ENCODE measurements at regions not wholly inside any gene's neighbourhood (a gene's known extent, or its start where the extent isn't known, plus 50 kb on each side); places are given as distances from the start of the nearest gene placed in this dataset.

DNA sequence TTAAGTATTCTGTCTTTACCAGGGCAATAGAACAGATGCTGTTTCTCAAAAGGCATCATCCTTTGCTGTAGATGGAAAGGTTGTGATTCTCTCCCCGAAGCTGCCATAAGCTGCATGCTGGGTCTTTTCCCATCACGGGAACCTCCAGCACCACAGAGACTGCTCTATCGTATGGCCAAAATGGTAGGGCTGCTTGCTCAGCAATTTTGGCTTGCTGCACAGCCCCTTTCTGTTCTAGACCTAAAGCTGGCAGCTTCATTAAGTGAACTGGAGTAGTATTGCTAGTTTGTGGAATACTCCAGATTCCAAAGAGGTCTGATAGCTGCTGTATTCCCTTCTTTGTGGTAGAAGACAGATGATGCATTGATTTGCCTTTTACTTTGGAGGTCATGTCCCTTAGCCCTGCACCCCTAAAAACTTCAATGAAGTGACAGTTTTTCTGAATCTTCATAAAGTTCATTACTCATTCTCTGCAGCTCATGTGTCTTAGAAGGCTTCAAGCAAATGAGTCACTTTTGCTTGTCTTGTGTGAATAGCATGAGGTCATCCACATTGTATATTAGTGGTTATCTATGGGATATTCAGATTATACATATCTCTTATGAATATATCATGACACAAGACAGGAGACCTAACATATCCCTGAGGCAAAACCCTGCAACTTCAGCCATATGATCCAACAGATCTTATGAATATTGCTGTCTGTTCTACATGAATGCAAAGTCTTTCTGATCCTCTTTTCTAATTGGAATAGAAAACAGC, 245.3 kb downstream of the FAM76B start:
- Histone ChIP-seq H2AK5ac (ENCODE audit: low read depth, low read length) (no peak overlapping the region), H4K91ac (replicated peaks; ENCODE audit: insufficient read length, low read length) (no peak overlapping the region), H3K4me3 (ENCODE audit: extremely low read depth in 1 of 4, insufficient read depth in 2 of 4, low read depth in 3 of 4, low read length in 4 of 4) (no peak overlapping the region), H2AFZ (ENCODE audit: low read length) (no peak overlapping the region), H4K20me1 (replicated peaks in 1 of 2; ENCODE audit: control insufficient read depth in 1 of 2, insufficient read depth in 2 of 2, low read length in 2 of 2) (no peaks in the 10 kb centered on the region), H2BK15ac (ENCODE audit: low read length) (no peak overlapping the region), H2BK5ac (ENCODE audit: low read depth, low read length) (no peak overlapping the region), H3K4me1 (replicated peaks in 1 of 4; ENCODE audit: control insufficient read depth in 3 of 4, insufficient read depth in 4 of 4, low read length in 3 of 4) (no peaks in the 10 kb centered on the region), H3K79me1 (ENCODE audit: low read depth, low read length) (no peaks in the 10 kb centered on the region), H3K23ac (ENCODE audit: insufficient read length) (no peak overlapping the region), H4K5ac (ENCODE audit: insufficient read length, low read depth, low read length) (no peak overlapping the region), H3K27ac (ENCODE audit: low read depth, low read length) (no peak overlapping the region), H3K4me2 (ENCODE audit: insufficient read depth in 1 of 2, low read depth in 2 of 2, low read length in 2 of 2) (no peak overlapping the region), H3K4ac (replicated peaks; ENCODE audit: insufficient read length, low read depth, low read length) (no peak overlapping the region), H3K23me2 (ENCODE audit: low read depth, low read length) (no peaks in the 10 kb centered on the region), H3K9me3 (ENCODE audit: insufficient read depth in 2 of 2, low read depth in 1 of 2, low read length in 1 of 2) (no peaks in the 10 kb centered on the region), H3K27me3 (replicated peaks in 1 of 4; ENCODE audit: control insufficient read depth in 3 of 4, extremely low read depth in 1 of 4, insufficient read depth in 3 of 4, low read length in 3 of 4) (no peaks in the 10 kb centered on the region), H2BK20ac (ENCODE audit: low read length) (no peak overlapping the region), H3K36me3 (ENCODE audit: control insufficient read depth in 2 of 4, insufficient read depth in 4 of 4, low read length in 3 of 4) (no peaks in the 10 kb centered on the region), H3K18ac (ENCODE audit: extremely low read depth, low read length) (no peak overlapping the region), H3K14ac (ENCODE audit: insufficient read length) (no peak overlapping the region), H2BK12ac (ENCODE audit: low read depth, low read length) (no peak overlapping the region), H4K8ac (ENCODE audit: extremely low read depth, insufficient read depth, low read length) (no peak overlapping the region), H3K9ac (replicated peaks in 1 of 4; ENCODE audit: extremely low read depth in 1 of 4, low read depth in 3 of 4, low read length in 3 of 4) (no peak overlapping the region), H3K56ac (replicated peaks; ENCODE audit: insufficient read length, low read depth, low read length) (no peak overlapping the region), H3K79me2 (ENCODE audit: control insufficient read depth in 1 of 2, insufficient read depth in 2 of 2, low read length in 2 of 2) (no peaks in the 10 kb centered on the region), H2BK120ac (replicated peaks; ENCODE audit: low read depth, low read length) (no peak overlapping the region)
- no peak for FAIRE-seq
- TF ChIP-seq, protein P1, sequence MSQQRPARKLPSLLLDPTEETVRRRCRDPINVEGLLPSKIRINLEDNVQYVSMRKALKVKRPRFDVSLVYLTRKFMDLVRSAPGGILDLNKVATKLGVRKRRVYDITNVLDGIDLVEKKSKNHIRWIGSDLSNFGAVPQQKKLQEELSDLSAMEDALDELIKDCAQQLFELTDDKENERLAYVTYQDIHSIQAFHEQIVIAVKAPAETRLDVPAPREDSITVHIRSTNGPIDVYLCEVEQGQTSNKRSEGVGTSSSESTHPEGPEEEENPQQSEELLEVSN (IDR thresholded peaks at IDR 0.05): no peak
- TF ChIP-seq NANOG (IDR thresholded peaks at IDR 0.05; ENCODE audit: insufficient read depth, low read depth, low read length, poor library complexity, severe bottlenecking) (no peak), MAFK (IDR thresholded peaks at IDR 0.05; ENCODE audit: low read depth, low read length) (no peak), YY1 (IDR thresholded peaks at IDR 0.05; ENCODE audit: low read depth, low read length) (no peak), PHF8 (conservative IDR thresholded peaks at IDR 0.05; ENCODE audit: low read depth, low read length) (no peak), TBP (IDR thresholded peaks at IDR 0.05; ENCODE audit: low read depth, low read length) (no peak), SUZ12 (IDR thresholded peaks at IDR 0.05; ENCODE audit: low read length) (no peak)
- WGBS, 2 experiments (ENCODE audit: extremely low coverage in 1 of 2, insufficient coverage in 1 of 2, insufficient read length in 1 of 2, insufficient replicate concordance in 2 of 2, low coverage in 1 of 2, low lambda C conversion rate in 2 of 2, missing lambda C conversion rate in 1 of 2): 81% methylated on average over 3 of the region's 3 CpGs; no CpG with 5 or more reads in 1 of the 2 experiments
- DNase-seq (ENCODE audit: low read depth in 1 of 2, low spot score in 2 of 2): no peak
- CTCF ChIA-PET (ENCODE audit: partially characterized antibody): interaction anchor here (0.6 to 8.9 kb wide), 26 partner anchors 7 to 402 kb away, joined by 3 to 83 read pairs (median 4); no protein-coding TSS in a partner anchor
- POLR2A ChIA-PET (ENCODE audit: partially characterized antibody): no interaction called here
